ENCODE measurements at regions not wholly inside any gene's neighbourhood (a gene's known extent, or its start where the extent isn't known, plus 50 kb on each side); places are given as distances from the start of the nearest gene placed in this dataset.

DNA sequence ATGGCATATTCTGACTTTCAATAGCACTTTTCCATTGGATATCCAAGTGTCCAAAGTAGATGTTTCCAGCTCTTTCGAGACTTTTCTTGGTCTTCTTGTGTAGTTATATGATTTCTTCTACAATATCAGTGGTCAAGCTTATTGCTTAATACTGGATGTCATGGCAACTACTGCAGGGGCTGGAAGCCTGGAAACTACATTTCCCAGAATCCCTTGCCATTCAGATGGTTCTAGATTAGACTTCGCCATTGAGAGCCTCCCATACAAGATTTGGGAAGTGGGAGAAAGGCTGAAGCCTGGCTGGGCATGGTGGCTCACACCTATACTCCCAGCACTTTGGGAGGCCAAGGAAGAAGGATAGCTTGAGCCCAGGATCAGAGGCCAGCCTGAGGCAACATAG is 153.6 kb downstream of the C16orf95 start:
- no peaks in the 10 kb centered on the region; the same call in 1 of the 2 replicates for H3K27me3 ChIP-seq (replicated peaks; ENCODE audit: control insufficient read depth, insufficient read depth, low read length)
- no peak for DNase-seq (ENCODE audit: extremely low read depth, insufficient read length)
- H3K36me3 ChIP-seq (ENCODE audit: control insufficient read depth, insufficient read depth, low read length): no peaks in the 10 kb centered on the region
- no peak overlapping the region for H3K4me3 ChIP-seq (replicated peaks; ENCODE audit: low read depth, low read length)
- no peak for TF ChIP-seq CTCF (IDR thresholded peaks at IDR 0.05; ENCODE audit: insufficient read depth, low read length, poor library complexity, severe bottlenecking)

DNA sequence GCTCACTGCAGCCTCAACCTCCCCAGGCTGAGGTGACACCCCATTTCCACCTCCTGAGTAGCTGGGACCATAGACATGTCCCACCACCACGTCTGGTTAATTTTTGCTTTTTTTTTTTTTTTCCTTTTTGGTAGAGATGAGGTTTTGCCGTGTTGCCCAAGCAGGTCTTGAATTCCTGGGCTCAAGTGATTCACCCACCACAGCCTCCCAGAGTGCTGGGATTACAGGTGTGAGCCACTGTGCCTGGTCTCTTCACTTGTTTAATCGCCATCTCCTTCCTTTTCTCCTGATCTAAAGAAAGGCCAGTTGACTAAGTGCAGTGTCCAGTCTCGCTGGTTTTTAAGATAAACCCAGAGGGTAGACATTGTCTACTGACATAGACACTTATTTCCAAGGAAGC is 152.0 kb downstream of the C16orf95 start:
- H3K36me3 ChIP-seq (ENCODE audit: control insufficient read depth, insufficient read depth, low read length): no peaks in the 10 kb centered on the region
- no peak for TF ChIP-seq CTCF (IDR thresholded peaks at IDR 0.05; ENCODE audit: insufficient read depth, low read length, poor library complexity, severe bottlenecking)
- H3K27me3 ChIP-seq (replicated peaks; ENCODE audit: control insufficient read depth, insufficient read depth, low read length): no peaks in the 10 kb centered on the region
- no peak overlapping the region for H3K4me3 ChIP-seq (replicated peaks; ENCODE audit: low read depth, low read length)
- DNase-seq (ENCODE audit: extremely low read depth, insufficient read length): no peak

DNA sequence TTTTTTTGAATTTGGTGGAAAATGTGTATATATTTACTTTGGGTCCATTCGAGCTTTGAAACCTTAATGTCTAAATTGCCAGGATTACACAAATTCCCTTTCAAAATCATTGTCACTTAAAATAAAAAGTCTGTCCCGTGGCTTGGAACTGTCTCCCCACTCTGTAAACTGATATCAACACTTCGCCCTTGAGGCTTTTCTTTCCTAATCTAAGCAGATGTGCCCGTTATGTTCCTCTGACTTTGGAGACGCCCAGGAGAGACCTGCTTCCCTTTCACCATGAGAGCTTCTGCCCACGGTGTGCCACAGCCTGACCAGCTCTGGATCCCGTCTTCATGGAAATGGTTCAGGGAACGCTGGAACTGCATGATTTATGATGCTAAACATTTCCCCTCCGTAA is 151.3 kb downstream of the C16orf95 start:
- no peak for DNase-seq (ENCODE audit: extremely low read depth, insufficient read length)
- Histone ChIP-seq H3K27me3 (replicated peaks; ENCODE audit: control insufficient read depth, insufficient read depth, low read length) (no peaks in the 10 kb centered on the region), H3K36me3 (ENCODE audit: control insufficient read depth, insufficient read depth, low read length) (no peaks in the 10 kb centered on the region), H3K4me3 (replicated peaks; ENCODE audit: low read depth, low read length) (no peak overlapping the region)
- no peak for TF ChIP-seq CTCF (IDR thresholded peaks at IDR 0.05; ENCODE audit: insufficient read depth, low read length, poor library complexity, severe bottlenecking)

DNA sequence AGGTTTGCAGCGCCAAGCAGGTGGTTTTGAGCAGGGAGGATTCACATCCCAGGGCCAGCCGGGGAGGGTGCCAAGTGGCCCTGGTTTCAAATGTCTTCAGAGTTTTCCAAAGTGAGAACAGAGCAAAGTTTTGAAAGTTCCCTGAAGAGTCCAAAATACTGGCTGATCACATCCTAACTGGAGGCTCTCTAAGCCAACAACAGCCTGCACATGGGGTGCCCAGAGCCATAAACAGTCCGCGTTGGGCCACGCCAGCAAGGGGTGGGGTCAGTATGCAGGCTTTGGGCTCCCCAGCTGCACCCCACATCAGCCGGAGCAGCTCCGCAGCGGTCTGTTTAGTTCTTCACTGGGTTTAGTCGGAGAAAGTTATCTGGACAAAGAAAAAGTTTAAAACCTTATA is 150.9 kb downstream of the C16orf95 start:
- no peak for TF ChIP-seq CTCF (IDR thresholded peaks at IDR 0.05; ENCODE audit: insufficient read depth, low read length, poor library complexity, severe bottlenecking)
- no peak for DNase-seq (ENCODE audit: extremely low read depth, insufficient read length)
- Histone ChIP-seq H3K36me3 (ENCODE audit: control insufficient read depth, insufficient read depth, low read length) (no peaks in the 10 kb centered on the region), H3K4me3 (replicated peaks; ENCODE audit: low read depth, low read length) (no peak overlapping the region), H3K27me3 (replicated peaks; ENCODE audit: control insufficient read depth, insufficient read depth, low read length) (no peaks in the 10 kb centered on the region)

GRCh38 chr16:87166934-87167333 is 150.3 kb downstream of the C16orf95 start:
- H3K36me3 ChIP-seq (ENCODE audit: control insufficient read depth, insufficient read depth, low read length): no peaks in the 10 kb centered on the region
- no peak for DNase-seq (ENCODE audit: extremely low read depth, insufficient read length)
- no peak for TF ChIP-seq CTCF (IDR thresholded peaks at IDR 0.05; ENCODE audit: insufficient read depth, low read length, poor library complexity, severe bottlenecking)
- no peaks in the 10 kb centered on the region for H3K27me3 ChIP-seq (replicated peaks; ENCODE audit: control insufficient read depth, insufficient read depth, low read length)
- no peak overlapping the region for H3K4me3 ChIP-seq (replicated peaks; ENCODE audit: low read depth, low read length)

DNA sequence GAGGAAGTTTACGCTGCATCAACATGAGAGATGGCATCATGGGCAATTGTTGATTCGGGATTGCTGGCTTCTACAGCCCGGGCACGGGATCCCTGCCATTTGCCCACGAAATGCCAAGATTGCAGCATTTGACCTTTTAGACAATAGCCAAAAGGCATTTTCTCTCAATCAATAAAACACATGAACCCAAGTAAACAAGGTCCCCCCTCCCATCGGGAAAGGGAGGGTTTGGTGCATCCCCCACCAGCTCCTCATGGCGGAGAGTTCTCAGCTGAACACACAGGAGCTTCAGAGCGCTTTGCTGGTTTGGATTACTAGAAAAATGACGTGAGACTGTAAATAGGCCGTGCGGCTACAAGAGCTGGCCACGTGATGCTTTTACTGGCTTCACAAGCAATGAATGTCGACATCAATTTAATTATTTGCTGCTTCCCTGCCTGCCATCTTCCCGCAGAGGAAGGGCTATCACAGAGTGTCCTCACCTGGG is 147.6 kb downstream of the C16orf95 start:
- TF ChIP-seq CTCF (IDR thresholded peaks at IDR 0.05; ENCODE audit: insufficient read depth, low read length, poor library complexity, severe bottlenecking): no peak
- Histone ChIP-seq H3K36me3 (ENCODE audit: control insufficient read depth, insufficient read depth, low read length) (no peaks in the 10 kb centered on the region), H3K27me3 (replicated peaks; ENCODE audit: control insufficient read depth, insufficient read depth, low read length) (no peaks in the 10 kb centered on the region), H3K4me3 (replicated peaks; ENCODE audit: low read depth, low read length) (no peak overlapping the region)
- DNase-seq (ENCODE audit: extremely low read depth, insufficient read length): no peak

All from GM06990 (cell line).